ENCODE measurements at regions not wholly inside any gene's neighbourhood (a gene's known extent, or its start where the extent isn't known, plus 50 kb on each side); places are given as distances from the start of the nearest gene placed in this dataset.

DNA sequence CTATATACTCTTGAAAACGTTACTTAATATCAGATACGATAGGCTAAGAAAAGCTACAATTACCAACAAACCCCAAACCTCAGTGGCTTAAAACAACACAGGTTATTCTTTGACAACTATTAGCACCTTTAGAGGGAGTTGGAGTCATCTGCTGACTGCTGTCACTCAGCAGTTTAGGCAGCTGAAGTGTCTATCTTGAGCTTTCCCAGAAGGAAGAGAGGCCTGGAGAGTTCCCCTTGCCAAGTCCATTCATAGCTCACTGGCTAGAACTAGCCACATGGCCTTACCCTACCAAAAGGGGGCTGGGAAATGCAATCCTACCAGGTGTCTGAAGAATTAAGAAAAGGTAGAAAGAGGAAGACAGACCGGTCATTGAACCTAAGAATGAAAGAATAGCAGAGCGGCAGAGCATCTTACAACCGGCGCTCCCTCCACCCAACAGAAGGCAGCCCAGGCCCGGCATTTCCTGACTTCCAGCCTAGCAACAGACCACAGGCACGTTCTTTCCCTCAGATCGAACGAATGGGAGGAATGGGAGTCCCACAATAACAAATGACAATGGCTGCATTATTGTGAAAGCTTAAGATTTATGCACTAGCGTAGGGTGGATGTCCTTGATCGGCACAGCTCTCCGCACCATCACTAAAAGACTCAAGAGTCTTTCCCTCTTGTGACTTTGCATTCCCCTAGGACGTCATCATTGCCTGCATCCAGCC is 211.2 kb upstream of the CTAGE1 start:
- no peak for DNase-seq

DNA sequence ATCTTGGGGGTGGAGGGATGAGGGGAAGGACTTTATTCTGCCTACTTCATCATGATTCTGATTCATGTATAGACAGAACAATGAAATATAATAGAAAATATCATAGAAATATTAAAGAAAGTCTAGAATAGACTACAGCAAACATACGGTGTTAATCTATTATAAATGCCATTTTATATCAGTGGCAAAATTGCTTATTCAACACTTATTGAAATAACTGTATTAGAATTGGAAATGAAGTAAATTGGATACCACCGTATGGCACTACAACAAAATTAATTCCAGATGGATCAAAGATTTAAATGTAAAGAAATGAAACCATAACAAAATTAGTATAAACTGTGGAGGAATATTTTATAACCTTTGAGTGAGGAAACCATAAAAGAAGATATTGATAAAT is 213.3 kb upstream of the CTAGE1 start:
- DNase-seq = no peak

DNA sequence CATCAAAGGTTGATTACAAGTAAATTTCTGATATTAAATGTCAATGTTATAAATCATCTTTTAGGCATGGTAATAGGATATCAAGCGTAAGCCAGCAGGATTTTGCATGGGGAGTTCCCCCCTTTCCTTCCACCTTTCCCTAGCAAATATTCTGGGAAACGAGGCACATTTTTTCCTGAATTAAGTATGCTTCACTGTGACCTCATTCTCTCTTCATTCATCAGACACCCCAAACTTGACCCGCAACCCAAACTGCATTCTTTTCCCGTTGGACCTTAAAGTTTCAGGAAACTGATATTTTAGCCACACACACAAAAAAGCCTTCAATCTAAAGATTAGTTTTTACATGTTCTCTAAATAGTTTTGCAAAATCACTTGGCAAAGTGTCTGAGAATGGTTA is 214.5 kb upstream of the CTAGE1 start:
- no peak for DNase-seq

DNA sequence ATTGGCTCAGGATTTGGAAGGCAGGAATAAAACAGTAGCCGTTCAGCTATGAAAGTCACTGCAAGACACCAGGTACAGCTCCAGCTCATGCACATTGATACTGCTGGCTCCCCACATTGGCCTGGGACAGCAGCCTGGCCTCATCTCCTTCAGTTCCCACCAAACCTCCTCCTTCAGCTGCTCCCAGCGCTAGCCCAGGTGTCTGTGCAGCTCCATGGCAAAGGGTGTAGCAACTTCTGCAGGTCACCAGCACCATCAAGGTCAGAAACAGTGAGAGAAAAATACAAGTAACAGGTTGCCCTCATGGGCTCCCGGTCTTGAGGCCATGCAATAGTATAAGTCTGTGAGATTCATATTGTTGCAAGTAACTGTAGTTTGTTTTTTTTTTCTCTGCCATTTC is 216.7 kb upstream of the CTAGE1 start:
- no peak for DNase-seq

DNA sequence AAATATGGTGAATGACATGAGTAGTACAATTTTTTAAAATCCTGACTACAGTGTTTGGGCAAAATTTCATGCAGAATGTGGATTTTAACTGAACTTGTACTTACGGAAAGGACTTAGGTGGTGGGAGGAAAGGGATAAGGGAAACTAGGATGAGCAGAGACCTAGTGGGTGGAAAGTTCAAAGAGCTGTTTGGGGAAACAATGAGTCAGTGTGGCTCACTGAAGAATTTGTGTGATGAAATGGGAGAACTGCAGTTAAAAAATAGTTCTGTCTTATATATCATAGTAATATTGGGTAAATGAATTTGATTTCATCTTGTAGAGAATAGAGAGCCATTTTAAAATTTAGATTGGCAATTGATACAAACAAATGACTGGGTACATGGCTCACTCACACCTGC is 220.1 kb upstream of the CTAGE1 start:
- no peak for DNase-seq

DNA sequence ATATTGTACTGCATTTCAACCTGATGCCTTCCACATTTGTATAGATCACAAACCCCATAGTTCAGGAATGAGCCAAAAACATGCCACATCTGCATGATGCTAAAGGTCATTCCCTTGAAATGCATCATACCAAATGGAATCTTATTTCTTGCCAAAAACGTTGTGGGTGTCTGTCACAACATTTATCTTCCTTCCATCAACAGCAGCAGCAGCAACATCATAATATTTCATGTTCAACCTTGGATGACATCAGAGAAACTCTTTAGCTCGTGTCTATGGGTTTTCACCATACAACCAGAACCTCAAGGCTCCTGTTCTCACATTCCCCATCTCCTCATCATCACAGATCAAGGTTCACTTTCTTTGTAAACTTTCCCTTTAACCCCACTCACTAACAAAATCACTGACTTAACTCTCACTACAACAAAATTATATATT is 221.3 kb upstream of the CTAGE1 start:
- no peak for DNase-seq

DNA sequence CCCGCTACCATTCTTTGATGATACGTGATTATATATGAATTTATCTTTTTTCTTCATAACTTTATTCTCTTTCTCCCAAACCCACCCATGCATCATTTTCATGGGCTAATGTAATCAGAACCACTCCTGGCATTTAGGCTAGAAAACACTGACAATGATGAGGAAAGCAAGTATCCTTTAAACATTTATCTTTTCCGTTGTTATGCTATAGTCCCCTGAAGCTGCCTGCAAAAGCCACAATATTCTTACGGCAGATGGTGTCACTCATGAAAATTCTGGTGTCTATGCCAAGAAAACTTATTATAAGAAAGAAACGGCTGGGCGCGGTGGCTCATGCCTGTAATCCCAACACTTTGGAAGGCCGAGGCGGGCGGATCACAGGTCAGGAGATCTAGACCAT is 221.8 kb upstream of the CTAGE1 start:
- no peak for DNase-seq

DNA sequence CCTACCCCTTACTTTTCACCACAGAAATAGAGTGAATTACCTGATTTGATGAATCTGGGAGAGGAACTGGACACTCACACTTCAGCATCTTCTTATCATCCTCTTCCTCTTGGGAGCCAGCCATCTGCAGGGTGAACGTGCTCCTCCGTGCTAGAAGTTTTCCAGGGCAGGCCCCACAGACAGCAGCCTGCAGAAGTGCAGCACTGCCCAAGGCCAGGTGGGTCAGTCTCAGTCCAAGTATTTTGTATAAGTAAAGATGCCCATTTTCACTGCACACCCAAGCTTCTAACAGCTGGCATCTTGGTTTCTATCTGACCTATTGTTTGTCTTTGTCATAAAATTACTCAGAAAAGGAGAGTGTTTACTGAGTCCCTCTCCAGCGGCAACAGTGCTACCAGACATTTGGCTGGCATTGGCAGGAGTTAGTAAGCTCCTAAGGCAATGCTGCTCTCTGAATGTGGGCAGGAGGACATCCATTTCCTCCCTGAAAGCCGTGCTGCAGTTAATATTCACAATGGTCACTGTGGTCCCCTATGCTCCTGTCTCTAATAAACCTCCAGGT is 222.6 kb upstream of the CTAGE1 start:
- no peak for DNase-seq

DNA sequence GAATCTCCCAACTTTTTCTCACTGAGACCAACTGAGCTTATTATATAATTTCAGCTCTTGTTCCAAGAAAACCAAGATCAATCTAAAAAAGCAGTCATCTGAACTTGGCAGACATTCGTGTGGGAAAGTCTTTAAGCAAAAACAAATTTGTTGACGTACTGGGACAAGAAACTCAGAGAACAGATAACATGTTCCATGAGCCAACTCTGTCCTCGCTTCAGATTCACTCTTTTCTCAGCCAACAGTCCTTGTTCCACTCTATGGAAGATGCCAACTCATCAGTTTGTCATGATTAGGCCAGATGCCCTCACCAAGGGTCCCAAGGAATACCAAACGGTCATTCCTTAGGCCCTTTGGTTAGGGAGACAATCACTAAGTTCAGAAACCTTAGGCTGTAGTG is 224.2 kb upstream of the CTAGE1 start:
- DNase-seq = no peak

DNA sequence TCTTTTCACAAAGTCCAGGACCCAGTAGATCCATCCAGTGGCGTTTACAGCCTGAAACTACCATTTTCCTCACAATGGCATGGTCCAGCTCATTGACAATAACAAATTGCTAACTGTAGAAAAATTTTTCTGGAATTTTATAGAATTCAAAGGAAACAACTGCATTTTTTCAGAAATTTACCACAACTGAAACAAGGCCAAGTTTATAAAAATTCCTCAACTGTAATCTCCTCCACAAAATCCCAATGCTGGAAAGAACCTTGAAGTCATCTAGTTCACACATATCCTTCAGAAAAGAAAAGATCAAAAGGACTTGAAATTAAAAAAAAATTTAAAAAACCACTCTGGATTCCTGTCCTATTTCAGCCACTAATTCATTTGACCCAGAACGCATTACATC is 226.0 kb upstream of the CTAGE1 start:
- DNase-seq = no peak

DNA sequence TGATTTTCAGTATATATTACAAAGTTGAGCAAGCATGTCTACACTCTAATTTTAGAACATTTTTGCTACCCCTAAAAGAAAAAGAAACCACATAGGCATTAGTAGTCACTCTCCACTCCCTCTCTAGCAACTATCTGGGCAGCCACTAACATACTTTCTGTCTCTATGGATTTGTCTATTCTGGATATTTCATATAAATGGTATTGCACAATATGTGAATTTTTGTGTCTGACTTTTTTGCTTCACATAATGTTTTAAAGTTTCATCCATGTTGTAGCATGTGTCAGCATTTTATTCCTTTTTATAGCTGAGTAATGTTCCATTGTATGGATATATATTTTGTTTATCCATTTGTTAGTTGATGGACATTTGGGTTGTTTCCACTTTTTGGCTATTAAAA is 232.5 kb upstream of the CTAGE1 start:
- DNase-seq = no peak

DNA sequence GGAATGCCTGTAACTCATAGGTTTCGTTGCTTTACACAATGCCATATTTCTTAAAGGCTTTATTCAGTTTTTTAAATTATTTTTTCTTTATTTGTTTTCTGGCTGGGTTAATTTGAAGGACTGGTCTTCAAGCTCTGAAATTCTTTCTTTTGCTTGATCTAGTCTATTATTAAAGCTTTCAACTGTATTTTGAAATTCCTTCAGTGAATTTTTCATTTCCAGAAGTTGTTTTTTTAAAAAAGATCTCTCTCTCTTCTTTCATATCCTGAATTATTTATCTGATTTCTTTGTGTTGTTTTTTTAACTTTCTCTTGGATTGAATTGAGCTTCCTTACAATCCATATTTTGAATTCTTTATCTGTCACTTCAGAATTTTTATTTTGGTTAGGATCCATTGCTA is 239.9 kb upstream of the CTAGE1 start:
- DNase-seq = no peak

DNA sequence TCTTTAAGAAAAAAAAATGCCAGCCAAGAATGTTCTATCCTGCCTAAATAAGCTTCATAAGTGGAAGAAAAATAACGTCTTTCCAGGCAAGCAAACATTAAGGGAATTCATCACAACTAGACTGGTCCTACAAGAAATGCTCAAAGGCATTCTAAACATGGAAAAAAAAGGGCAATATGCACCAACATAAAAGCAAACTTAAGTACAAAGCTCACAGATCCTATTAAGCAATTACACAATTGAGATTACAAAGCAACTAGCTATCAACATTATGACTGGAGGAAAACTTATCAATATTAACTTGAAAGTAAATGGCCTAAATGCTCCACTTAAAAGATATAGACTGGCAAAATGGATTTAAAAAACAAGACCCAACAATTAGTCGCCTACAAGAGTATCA is 240.6 kb upstream of the CTAGE1 start:
- DNase-seq = no peak

DNA sequence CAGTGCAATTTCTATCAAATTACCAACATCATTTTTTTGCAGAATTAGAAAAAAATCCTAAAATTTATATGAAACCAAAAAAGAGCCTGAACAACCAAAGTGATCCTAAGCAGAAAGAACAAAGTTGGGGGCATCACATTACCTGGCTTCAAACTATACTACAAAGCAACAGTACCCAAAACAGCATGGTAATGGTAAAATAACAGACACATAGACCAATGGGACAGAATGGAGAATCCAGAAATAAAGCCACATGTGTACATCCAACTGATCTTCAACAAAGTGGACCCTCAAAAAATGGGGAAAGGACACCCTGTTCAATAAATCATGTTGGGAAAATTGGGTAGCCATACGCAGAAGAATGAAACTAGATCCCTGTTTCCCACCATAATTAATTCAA is 245.7 kb upstream of the CTAGE1 start:
- DNase-seq = no peak

DNA sequence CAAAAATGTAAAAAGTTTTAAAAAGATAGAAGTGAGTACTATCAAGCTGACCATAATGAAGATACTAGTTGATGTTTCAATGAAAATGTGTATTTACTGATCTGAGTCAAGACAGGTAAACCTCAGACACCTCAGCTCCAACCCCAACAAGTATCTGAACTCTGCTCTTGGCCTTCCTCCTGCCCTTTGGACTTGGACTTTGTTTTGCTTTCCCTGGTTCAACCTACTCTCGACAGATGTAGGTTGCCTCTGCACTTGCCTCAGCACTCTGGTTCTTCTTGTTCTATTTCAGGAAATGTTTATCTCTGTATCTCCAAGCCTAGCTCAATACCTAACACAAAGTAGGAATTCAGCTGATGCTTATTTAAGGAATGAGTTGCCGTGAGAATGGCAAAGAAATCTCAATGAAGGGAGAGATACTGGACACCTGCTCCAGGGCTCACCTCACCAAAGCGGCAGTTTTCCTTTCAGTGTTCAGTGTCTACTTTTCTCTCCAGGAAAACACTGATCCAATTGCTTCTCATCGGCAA is 248.8 kb upstream of the CTAGE1 start:
- no peak for DNase-seq

DNA sequence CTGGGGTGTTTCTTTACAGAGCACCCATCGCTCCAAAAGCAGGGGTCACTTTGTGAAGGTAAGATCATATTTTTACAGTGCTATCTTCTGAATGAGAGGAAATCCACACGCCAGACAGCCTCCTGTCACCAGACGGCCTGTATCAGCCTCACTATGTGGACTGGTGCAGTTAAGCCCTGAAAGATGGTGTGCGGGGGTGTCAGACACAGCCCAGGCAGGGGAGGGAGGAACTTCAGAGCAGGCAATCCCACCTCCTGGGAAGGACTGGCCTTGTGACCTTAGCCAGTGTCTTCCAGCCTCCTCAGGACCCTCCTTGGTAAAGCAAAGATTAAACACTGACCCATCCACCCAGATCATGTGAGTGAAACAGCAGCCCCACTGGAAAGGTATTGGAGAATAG is 249.4 kb upstream of the CTAGE1 start:
- DNase-seq = no peak

DNA sequence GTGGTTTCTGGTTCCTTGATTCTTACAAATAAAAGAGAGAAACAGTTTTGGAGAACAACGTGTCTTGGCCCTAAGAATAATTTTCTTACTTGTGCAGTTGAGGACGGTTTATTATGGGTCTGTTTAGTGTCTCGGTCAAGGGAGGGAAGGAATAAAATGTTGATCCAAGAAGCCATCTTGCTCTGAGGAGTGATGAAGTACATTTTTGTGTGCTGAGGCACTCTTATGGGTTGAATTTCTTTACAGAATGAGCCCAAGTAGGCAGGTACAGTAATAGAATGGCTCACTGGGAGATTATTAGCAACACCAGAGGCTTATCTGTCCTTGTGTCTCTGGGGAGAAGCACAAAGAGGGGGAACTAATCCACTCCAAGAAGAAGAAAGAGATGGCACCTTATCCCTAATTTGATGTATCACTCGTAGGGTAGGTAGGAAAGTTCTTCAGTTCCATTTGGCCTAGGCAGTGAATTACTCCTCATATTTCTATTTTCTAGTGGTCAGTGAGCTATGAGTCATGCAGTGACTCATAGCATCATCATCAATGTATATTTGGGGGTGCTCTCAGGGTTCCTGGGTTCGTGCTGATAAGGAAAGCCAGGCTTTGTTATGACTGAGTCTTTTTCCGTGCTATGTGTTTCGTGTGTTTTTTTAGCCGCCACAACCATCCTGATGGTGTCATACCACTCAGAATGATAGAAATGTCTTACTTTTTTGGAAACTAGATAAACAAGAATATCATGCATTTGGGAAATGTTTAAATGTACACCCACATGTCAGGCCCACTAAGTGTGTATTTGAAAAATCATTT is 250.1 kb upstream of the CTAGE1 start:
- DNase-seq = no peak

DNA sequence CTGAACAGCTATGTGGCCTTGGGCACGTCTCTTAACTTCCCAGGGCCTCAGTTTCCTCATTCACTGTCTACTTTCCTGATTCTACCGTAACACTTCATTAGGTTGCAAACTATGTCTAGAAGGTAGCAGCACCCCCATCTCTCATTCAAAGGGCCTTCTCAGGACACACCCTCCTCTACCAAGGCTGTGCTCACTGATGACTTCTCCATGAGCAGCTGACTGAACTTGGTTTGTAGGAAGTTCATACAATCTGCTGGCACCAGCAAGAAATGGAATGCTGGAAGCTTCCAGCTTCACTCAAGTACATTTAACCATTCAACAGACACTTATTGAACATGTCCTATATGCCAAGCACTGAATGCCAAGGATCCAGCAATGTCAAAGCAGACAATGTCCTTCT is 250.8 kb upstream of the CTAGE1 start:
- peak in 1 of 4 experiments; percentile 2 for DNase-seq

DNA sequence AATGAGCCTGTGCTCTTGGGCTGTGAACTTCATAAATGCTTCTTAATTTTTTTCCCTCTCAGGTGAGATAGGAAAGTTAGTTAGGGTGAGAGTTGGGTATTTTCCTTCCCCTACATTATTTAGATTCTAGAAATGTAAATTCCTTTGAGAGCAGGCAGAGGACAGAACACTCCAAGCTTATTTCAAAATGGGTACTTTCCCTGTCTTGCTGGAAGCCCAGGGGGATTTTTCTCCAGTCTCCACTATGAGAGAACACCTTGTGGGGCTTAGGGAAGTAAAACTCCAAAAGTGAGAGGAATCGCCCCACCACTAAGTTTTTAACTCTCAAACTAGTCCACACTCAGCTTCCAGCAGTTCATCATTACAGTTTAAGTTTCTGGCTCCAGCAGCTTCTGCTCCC is 253.2 kb upstream of the CTAGE1 start:
- DNase-seq = no peak

DNA sequence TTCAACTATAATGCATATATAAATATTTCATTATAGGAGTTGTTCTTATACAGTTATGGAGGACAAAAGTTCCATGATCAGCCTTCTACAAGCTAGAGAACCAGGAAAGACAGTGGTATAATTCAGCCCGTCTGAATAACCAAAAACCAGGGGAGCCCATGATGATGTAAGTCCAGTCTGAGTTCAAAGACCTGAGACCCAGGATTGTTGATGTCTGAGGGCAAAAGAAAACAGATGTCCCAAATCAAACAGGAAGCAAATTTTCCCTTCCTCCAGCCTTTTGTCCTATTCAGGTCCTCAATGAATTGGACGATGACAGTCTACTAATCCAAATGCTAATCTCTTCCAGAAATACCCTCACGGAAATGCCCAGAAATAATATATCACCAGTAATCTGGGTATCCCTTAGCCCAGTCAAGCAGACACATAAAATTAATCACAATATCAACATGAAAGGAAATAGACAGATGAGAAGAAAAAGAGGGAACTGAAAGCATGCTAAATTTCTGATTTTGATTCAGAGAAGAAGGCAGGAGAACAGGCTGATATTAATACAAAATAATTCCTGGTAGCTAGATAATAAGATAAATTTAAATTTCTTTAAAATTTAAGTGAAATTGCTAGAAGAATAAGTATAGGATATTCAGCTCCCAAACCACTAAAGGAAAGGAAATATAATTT is 255.6 kb upstream of the CTAGE1 start:
- DNase-seq = no peak

DNA sequence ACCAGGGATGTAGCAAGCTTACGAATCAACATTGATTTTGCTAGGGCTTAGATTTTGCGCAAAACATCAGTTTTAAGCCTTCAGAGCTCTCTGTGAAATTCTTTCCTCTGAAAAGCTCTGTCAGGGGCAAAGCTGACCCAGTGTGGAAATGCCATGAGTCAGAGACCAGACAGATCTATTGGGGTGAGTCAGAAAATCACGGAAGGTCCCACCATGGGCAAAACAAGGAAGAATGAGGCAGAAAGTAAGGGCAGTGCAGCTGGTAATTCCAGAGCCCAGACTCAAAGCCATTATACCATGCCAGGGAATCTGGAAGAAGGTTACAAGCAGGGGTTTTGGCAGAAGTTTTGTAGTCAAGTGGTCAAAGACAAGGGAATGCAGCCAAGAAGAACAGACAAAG is 256.6 kb upstream of the CTAGE1 start:
- DNase-seq = peak in 2 of 4 experiments; percentile 7 to 34

DNA sequence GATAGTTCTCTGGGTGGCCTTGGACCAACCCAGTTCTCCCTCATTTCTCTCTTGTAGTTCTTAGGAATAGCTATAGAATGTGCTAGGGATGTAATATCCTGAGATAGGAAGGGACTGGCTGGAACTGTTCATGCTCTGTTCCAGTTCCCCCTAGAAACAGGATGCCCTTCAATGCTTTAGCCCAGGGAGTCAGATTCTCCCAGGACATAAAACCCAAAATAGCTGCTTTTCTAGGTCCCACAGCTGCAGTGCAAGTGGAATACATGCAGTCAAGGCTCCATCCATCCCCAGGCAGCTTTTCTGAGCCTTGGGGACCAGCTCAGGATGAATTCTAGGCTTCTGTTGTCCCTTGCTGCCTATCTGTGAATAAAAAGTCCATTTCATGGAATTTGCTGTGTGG is 257.3 kb upstream of the CTAGE1 start:
- no peak for DNase-seq

DNA sequence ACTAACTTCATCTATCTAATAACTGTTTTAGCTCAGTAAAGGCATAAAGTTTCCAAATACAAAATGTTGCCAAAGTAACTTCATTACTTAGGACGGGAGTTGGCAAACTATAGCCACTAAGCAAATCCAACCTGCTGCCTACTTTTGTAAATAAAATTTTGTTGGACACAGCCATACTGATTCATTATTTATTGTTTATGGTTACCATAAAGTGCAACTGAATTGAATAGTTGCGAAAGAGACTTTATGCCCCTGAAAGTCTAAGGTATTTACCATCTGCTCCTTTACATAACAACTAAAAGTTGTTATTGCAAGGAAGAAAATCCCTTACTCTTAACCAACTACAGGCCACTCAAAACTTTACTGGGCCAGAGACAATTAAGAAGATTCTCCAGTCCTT is 256.7 kb upstream of the RBBP8 start:
- no peak for DNase-seq
